ENCODE measurements at regions not wholly inside any gene's neighbourhood (a gene's known extent, or its start where the extent isn't known, plus 50 kb on each side); places are given as distances from the start of the nearest gene placed in this dataset.

DNA sequence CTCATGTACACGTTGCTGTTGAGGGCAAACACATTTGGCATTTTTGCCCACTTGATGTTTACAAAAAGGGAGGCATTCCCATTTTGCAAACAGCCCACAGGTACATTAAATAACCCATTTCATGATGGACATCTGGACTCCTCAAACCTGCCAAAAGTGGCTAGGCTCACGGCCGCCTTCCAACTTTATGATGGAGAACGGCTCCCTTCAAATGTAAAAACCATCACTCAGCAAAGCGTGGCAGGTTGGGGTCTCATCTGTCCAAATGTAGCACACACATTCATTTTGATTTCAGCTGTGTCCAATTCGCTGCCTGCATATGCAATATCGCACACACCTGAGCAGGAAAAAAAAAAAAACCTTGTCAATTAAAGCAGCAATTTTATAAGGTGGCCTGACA is 417.8 kb downstream of the TMEM114 start (continued):
- TF ChIP-seq CREB1 (IDR thresholded peaks at IDR 0.05) = no peak
- TF ChIP-seq KDM4A (IDR thresholded peaks at IDR 0.05; ENCODE audit: low read depth, low read length, severe bottlenecking) = no peak
- no peak for TF ChIP-seq SIN3A (conservative IDR thresholded peaks at IDR 0.05 in 1 of 2, IDR thresholded peaks at IDR 0.05 in 1 of 2; ENCODE audit: low read depth in 1 of 2, low read length in 2 of 2)
- no peak for TF ChIP-seq POU5F1 (IDR thresholded peaks at IDR 0.05; ENCODE audit: low read depth, low read length)
- no peak for TF ChIP-seq KDM5A (IDR thresholded peaks at IDR 0.05; ENCODE audit: low read length)
